ENCODE measurements at regions not wholly inside any gene's neighbourhood (a gene's known extent, or its start where the extent isn't known, plus 50 kb on each side); places are given as distances from the start of the nearest gene placed in this dataset.

GRCh38 chr21:39095681-39096080, 87.6 kb downstream of the PSMG1 start:
- no peak for DNase-seq (ENCODE audit: low spot score)
- TF ChIP-seq, protein P1, sequence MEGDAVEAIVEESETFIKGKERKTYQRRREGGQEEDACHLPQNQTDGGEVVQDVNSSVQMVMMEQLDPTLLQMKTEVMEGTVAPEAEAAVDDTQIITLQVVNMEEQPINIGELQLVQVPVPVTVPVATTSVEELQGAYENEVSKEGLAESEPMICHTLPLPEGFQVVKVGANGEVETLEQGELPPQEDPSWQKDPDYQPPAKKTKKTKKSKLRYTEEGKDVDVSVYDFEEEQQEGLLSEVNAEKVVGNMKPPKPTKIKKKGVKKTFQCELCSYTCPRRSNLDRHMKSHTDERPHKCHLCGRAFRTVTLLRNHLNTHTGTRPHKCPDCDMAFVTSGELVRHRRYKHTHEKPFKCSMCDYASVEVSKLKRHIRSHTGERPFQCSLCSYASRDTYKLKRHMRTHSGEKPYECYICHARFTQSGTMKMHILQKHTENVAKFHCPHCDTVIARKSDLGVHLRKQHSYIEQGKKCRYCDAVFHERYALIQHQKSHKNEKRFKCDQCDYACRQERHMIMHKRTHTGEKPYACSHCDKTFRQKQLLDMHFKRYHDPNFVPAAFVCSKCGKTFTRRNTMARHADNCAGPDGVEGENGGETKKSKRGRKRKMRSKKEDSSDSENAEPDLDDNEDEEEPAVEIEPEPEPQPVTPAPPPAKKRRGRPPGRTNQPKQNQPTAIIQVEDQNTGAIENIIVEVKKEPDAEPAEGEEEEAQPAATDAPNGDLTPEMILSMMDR (IDR thresholded peaks at IDR 0.05; ENCODE audit: extremely low read depth, missing control alignments), result no peak

GRCh38 chr21:39094847-39095579, 88.2 kb downstream of the PSMG1 start:
- DNase-seq (ENCODE audit: low spot score), result no peak

GRCh38 chr21:39094087-39094780, 89.0 kb downstream of the PSMG1 start:
- DNase-seq (ENCODE audit: low spot score), result no peak

More at GRCh38 chr21:39094847-39095579, 88.2 kb downstream of the PSMG1 start:
- TF ChIP-seq, protein P1 (IDR thresholded peaks at IDR 0.05; ENCODE audit: extremely low read depth, missing control alignments), result no peak

DNA sequence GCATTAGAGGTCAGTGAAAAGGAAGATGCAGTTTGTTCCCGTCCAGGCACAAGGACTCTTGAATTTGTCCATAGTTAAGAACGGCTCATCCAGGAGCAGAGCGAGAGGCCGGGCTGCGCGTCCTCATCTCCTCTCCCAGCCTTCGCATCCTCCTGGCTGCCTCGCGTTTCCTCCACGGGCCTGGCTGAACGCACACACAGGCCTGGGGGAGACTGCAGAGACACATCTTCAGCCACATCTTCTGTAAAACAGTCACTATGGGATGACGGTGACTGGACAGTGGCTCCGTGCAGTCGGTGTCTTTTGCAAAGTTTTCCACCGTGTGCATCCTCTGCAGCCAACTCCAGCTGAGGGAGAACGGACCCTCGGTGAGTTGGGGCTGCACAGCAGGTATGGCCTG, 89.7 kb downstream of the PSMG1 start:
- TF ChIP-seq, protein P1 (IDR thresholded peaks at IDR 0.05; ENCODE audit: extremely low read depth, missing control alignments), result no peak
- no peak for DNase-seq (ENCODE audit: low spot score)

More at GRCh38 chr21:39094087-39094780, 89.0 kb downstream of the PSMG1 start:
- TF ChIP-seq, protein P1 (IDR thresholded peaks at IDR 0.05; ENCODE audit: extremely low read depth, missing control alignments), result no peak

DNA sequence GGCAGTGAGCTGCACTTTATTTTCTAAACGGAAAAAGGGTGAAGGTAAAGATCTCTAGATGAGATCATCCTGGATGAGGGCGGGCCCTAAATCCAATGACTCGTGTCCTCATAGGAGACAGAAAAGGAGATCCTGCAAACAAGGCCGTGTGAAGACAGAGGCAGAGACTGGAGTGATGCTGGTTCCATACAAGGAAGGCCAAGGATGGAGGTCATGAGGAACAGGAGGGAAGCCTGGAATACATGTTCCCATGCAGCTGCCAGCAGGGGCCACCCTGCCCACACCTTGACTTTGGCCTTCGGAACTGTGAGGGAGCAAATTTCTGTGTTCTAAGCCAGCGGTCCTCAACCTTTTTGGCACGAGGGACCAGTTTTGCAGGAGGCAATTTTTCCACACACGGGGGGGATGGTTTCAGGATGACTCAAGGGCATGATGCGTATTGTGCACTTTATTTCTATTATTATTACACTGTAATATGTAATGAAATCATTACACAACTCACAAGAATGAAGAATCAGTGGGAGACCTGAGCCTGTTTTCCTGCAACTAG, 94.3 kb downstream of the PSMG1 start:
- TF ChIP-seq, protein P1 (IDR thresholded peaks at IDR 0.05; ENCODE audit: extremely low read depth, missing control alignments), result no peak
- no peak for DNase-seq (ENCODE audit: low spot score)

GRCh38 chr21:39088031-39088370, 95.2 kb downstream of the PSMG1 start:
- TF ChIP-seq, protein P1 (IDR thresholded peaks at IDR 0.05; ENCODE audit: extremely low read depth, missing control alignments), result no peak
- no peak for DNase-seq (ENCODE audit: low spot score)
